GM23338 (cell line): ENCODE measurements at regions not wholly inside any gene's neighbourhood (a gene's known extent, or its start where the extent isn't known, plus 50 kb on each side); places are given as distances from the start of the nearest gene placed in this dataset.

ENCODE experiments used
- ATAC-seq: fragments of 200-7000 bp; cut with Tn5 transposase; 3 replicates; pipeline ENCODE4 v1.9.1; 2020
- DNase-seq: peaks from one replicate; pipeline ENCODE4 v3.0.0-alpha.2; 2015; ENCODE audit warnings: low spot score
- H2AFZ ChIP-seq: fragments of 200-600 bp; sonication (generic); 2 replicates; pipeline ENCODE4 v1.8.0; 2016; ENCODE audit warnings: antibody characterized with exemption, mild to moderate bottlenecking, moderate library complexity
- H3F3A ChIP-seq: fragments of 200-600 bp; sonication (generic); replicated peaks from 2 replicates; pipeline ENCODE4 v1.8.0; 2017; ENCODE audit warnings: antibody characterized with exemption, mixed run types, low read depth
- H3K27ac ChIP-seq: fragments of 200-600 bp; sonication (generic); 2 replicates; pipeline ENCODE4 v1.6.1; 2016; ENCODE audit warnings: low read depth
- H3K27me3 ChIP-seq: fragments of 200-600 bp; sonication (generic); 2 replicates; pipeline ENCODE4 v1.8.0; 2016; ENCODE audit warnings: mild to moderate bottlenecking, mixed run types, moderate library complexity; ENCODE audit not compliant: insufficient read depth
- H3K36me3 ChIP-seq: fragments of 200-600 bp; sonication (generic); 2 replicates; pipeline ENCODE4 v1.8.0; 2016; ENCODE audit warnings: mild to moderate bottlenecking; ENCODE audit not compliant: insufficient read depth
- H3K4me1 ChIP-seq: fragments of 200-600 bp; sonication (generic); 2 replicates; pipeline ENCODE4 v1.8.0; 2016; ENCODE audit warnings: mild to moderate bottlenecking, moderate library complexity; ENCODE audit not compliant: insufficient read depth
- H3K4me2 ChIP-seq: fragments of 200-600 bp; sonication (generic); 2 replicates; pipeline ENCODE4 v1.7.1; 2017; ENCODE audit warnings: mixed run types
- H3K4me3 ChIP-seq: fragments of 200-600 bp; sonication (generic); 2 replicates; pipeline ENCODE4 v1.6.1; 2016; ENCODE audit warnings: mixed run types
- H3K79me2 ChIP-seq: fragments of 200-600 bp; sonication (generic); replicated peaks from 2 replicates; pipeline ENCODE4 v1.8.0; 2017; ENCODE audit warnings: mild to moderate bottlenecking; ENCODE audit not compliant: insufficient read depth
- H3K9me2 ChIP-seq: fragments of 200-600 bp; sonication (generic); 2 replicates; pipeline ENCODE4 v1.8.0; 2017; ENCODE audit not compliant: insufficient read depth
- H4K20me1 ChIP-seq: fragments of 200-600 bp; sonication (generic); replicated peaks from 2 replicates; pipeline ENCODE4 v1.8.0; 2017; ENCODE audit warnings: mild to moderate bottlenecking; ENCODE audit not compliant: insufficient read depth
- H3K27ac Mint-ChIP-seq: 2 replicates; pipeline ENCODE4 v1.8.0; 2020; ENCODE audit warnings: inconsistent platforms, mild to moderate bottlenecking, moderate library complexity, mixed read lengths
- H3K27me3 Mint-ChIP-seq: 3 replicates; pipeline ENCODE4 v1.8.0; 2022; ENCODE audit warnings: low read depth, mild to moderate bottlenecking, moderate library complexity, mixed read lengths, inconsistent platforms; ENCODE audit not compliant: insufficient read depth, poor library complexity
- H3K36me3 Mint-ChIP-seq: 3 replicates; pipeline ENCODE4 v1.8.0; 2021; ENCODE audit warnings: low read depth, mild to moderate bottlenecking, inconsistent platforms, moderate library complexity, mixed read lengths
- H3K4me1 Mint-ChIP-seq: 3 replicates; pipeline ENCODE4 v1.8.0; 2020; ENCODE audit warnings: mild to moderate bottlenecking, inconsistent platforms, mixed read lengths
- H3K4me3 Mint-ChIP-seq: 3 replicates; pipeline ENCODE4 v1.8.0; 2021; ENCODE audit warnings: moderate library complexity, mild to moderate bottlenecking, inconsistent platforms, mixed read lengths
- H3K9me3 Mint-ChIP-seq: 3 replicates; pipeline ENCODE4 v1.8.0; 2020; ENCODE audit warnings: moderate library complexity, mild to moderate bottlenecking, inconsistent platforms, mixed read lengths
- CTCF ChIP-seq, 2 experiments: fragments of 200-600 bp in 1 of 2; sonication (generic) in 1 of 2; conservative IDR thresholded peaks; 2 replicates each; pipeline versions ENCODE4 v1.5.1 to v1.6.1; 2016 to 2017; ENCODE audit warnings: antibody characterized with exemption in 2 of 2, low read depth in 2 of 2, mild to moderate bottlenecking in 2 of 2, moderate library complexity in 1 of 2
- EZH2 ChIP-seq: fragments of 200-600 bp; sonication (generic); IDR thresholded peaks from one replicate; pipeline ENCODE4 v1.8.0; 2017; ENCODE audit warnings: antibody characterized with exemption, mild to moderate bottlenecking, low read depth; ENCODE audit not compliant: unreplicated experiment
- POLR2AphosphoS5 ChIP-seq: IDR thresholded peaks from 2 replicates; pipeline ENCODE4 v1.6.1; 2016; ENCODE audit warnings: antibody characterized with exemption, low read depth
- ZNF462 ChIP-seq: fragments of 250-450 bp; sonication (Bioruptor Pico); IDR thresholded peaks from 2 replicates; pipeline ENCODE4 v1.5.0; 2020; ENCODE audit warnings: mild to moderate bottlenecking, moderate library complexity

GRCh38 chr2:41706286-41706685 lies 341.5 kb upstream of the PKDCC start:
- no peaks in the 10 kb centered on the region for H3K27me3 ChIP-seq
- H3K9me2 ChIP-seq, result 0 out of 2 replicates have a peak, but pooled peaks cover 3% of the 10 kb centered on the region
- no peak overlapping the region for H3K4me2 ChIP-seq
- no peaks in the 10 kb centered on the region for H3F3A ChIP-seq
- Mint-ChIP-seq H3K36me3 (no peaks in the 10 kb centered on the region), H3K4me3 (no peak overlapping the region), H3K27ac (no peak overlapping the region), H3K4me1 (peaks cover 5% of the 10 kb centered on the region; the same call in 1 of the 3 replicates), H3K27me3 (no peaks in the 10 kb centered on the region), H3K9me3 (no peaks in the 10 kb centered on the region)
- no peaks in the 10 kb centered on the region for H3K79me2 ChIP-seq
- no peaks in the 10 kb centered on the region for H4K20me1 ChIP-seq
- no peaks in the 10 kb centered on the region for H3K36me3 ChIP-seq
- ATAC-seq (no peak), DNase-seq (no peak)
- no peak overlapping the region for H3K4me3 ChIP-seq
- H2AFZ ChIP-seq, result no peak overlapping the region
- H3K27ac ChIP-seq, result no peak overlapping the region
- no peak for TF ChIP-seq ZNF462
- H3K4me1 ChIP-seq, result no peaks in the 10 kb centered on the region

GRCh38 chr2:41707790-41708451 lies 339.9 kb upstream of the PKDCC start:
- no peak overlapping the region for H3K4me2 ChIP-seq
- peaks cover 5% of the 10 kb centered on the region; the same call in 1 of the 3 replicates for H3K4me1 Mint-ChIP-seq
- no peaks in the 10 kb centered on the region for H3K9me3 Mint-ChIP-seq
- H3K4me3 ChIP-seq, result no peak overlapping the region
- H3K4me3 Mint-ChIP-seq, result no peak overlapping the region
- no peaks in the 10 kb centered on the region for H3K4me1 ChIP-seq
- H3K79me2 ChIP-seq, result no peaks in the 10 kb centered on the region
- DNase-seq, result no peak
- H3K27me3 Mint-ChIP-seq, result no peaks in the 10 kb centered on the region
- H3K36me3 ChIP-seq, result no peaks in the 10 kb centered on the region
- H3K36me3 Mint-ChIP-seq, result no peaks in the 10 kb centered on the region
- no peak overlapping the region for H3K27ac Mint-ChIP-seq
- H3K27ac ChIP-seq, result no peak overlapping the region
- no peak overlapping the region for H2AFZ ChIP-seq
- no peaks in the 10 kb centered on the region for H3K27me3 ChIP-seq
- H3K9me2 ChIP-seq, result 0 out of 2 replicates have a peak, but pooled peaks cover 6% of the 10 kb centered on the region
- ATAC-seq, result no peak
- no peaks in the 10 kb centered on the region for H4K20me1 ChIP-seq
- H3F3A ChIP-seq, result no peaks in the 10 kb centered on the region
- no peak for TF ChIP-seq POLR2AphosphoS5
- TF ChIP-seq EZH2, result no peak
- TF ChIP-seq CTCF (conservative IDR thresholded peaks at IDR 0.05; ENCODE audit: low read depth in 2 of 2), result no peak
